DND-41 (cell line): ENCODE measurements at regions not wholly inside any gene's neighbourhood (a gene's known extent, or its start where the extent isn't known, plus 50 kb on each side); places are given as distances from the start of the nearest gene placed in this dataset.

Source experiments
- EZH2 ChIP-seq: IDR thresholded peaks from 3 replicates; pipeline ENCODE4 v1.6.1; 2012; ENCODE audit warnings: borderline replicate concordance, low read depth, mild to moderate bottlenecking, moderate library complexity, low read length, inconsistent platforms; ENCODE audit not compliant: severe bottlenecking
- TF ChIP-seq, protein P1 (sequence below): IDR thresholded peaks from 2 replicates; pipeline ENCODE4 v1.5.1; 2012; ENCODE audit warnings: borderline replicate concordance, low read length, moderate library complexity, mild to moderate bottlenecking; ENCODE audit not compliant: poor library complexity, severe bottlenecking; ENCODE audit errors: extremely low read depth

DNA sequence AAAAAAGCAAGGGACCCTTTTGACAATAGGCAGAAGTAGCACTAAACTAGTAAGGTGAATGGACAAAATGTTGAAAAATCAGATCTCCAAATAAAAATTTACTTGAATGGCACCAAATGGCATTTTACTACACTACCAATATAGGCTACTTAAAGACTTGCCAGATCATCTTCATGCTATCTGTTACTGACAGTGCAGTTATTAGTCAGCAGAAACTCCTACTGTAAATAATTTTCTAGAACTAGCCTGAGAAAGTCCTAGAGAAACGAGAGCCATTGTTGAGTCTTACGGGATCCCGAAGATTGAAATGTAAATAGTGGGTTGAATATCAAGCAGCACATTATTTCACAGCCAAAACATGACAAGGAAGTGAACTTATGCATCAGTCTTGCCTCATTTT lies 350.3 kb downstream of the SEC23A start:
- TF ChIP-seq, protein P1, sequence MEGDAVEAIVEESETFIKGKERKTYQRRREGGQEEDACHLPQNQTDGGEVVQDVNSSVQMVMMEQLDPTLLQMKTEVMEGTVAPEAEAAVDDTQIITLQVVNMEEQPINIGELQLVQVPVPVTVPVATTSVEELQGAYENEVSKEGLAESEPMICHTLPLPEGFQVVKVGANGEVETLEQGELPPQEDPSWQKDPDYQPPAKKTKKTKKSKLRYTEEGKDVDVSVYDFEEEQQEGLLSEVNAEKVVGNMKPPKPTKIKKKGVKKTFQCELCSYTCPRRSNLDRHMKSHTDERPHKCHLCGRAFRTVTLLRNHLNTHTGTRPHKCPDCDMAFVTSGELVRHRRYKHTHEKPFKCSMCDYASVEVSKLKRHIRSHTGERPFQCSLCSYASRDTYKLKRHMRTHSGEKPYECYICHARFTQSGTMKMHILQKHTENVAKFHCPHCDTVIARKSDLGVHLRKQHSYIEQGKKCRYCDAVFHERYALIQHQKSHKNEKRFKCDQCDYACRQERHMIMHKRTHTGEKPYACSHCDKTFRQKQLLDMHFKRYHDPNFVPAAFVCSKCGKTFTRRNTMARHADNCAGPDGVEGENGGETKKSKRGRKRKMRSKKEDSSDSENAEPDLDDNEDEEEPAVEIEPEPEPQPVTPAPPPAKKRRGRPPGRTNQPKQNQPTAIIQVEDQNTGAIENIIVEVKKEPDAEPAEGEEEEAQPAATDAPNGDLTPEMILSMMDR, result no peak
- TF ChIP-seq EZH2, result no peak
